ENCODE measurements at regions not wholly inside any gene's neighbourhood (a gene's known extent, or its start where the extent isn't known, plus 50 kb on each side); places are given as distances from the start of the nearest gene placed in this dataset.
"Not testable (repeated sequence)": the region's sequence is repeated elsewhere in the genome, so short reads cannot be mapped to it uniquely, and the experiment has no call there.

GRCh38 chr16:48059936-48060335, 95.9 kb downstream of the ABCC12 start:
- no peak for DNase-seq (ENCODE audit: low read depth)
- TF ChIP-seq CTCF (IDR thresholded peaks at IDR 0.05; ENCODE audit: insufficient read depth, low read depth, low read length, missing control alignments) = no peak
- H3K4me3 ChIP-seq (ENCODE audit: low read depth, low read length) = no peak overlapping the region

GRCh38 chr16:48059190-48059589, 96.6 kb downstream of the ABCC12 start:
- not testable (repeated sequence) for H3K4me3 ChIP-seq (ENCODE audit: low read depth, low read length); DNase-seq (ENCODE audit: low read depth)

GRCh38 chr16:48057048-48057447, 98.7 kb downstream of the ABCC12 start:
- no peak for DNase-seq (ENCODE audit: low read depth)
- no peak overlapping the region for H3K4me3 ChIP-seq (ENCODE audit: low read depth, low read length)
- TF ChIP-seq CTCF (IDR thresholded peaks at IDR 0.05; ENCODE audit: insufficient read depth, low read depth, low read length, missing control alignments) = no peak

GRCh38 chr16:48054881-48055601, 100.8 kb downstream of the ABCC12 start:
- H3K4me3 ChIP-seq (ENCODE audit: low read depth, low read length) = no peak overlapping the region
- peak; percentile 63 for DNase-seq (ENCODE audit: low read depth)
- peak; percentile 92 for TF ChIP-seq CTCF (IDR thresholded peaks at IDR 0.05; ENCODE audit: insufficient read depth, low read depth, low read length, missing control alignments)

- TF ChIP-seq CTCF (IDR thresholded peaks at IDR 0.05; ENCODE audit: insufficient read depth, low read depth, low read length, missing control alignments) = no peak
- H3K4me3 ChIP-seq (ENCODE audit: low read depth, low read length) = no peak overlapping the region
- no peak for DNase-seq (ENCODE audit: low read depth)
Observed at GRCh38 chr16:48053418-48053745, 102.4 kb downstream of the ABCC12 start.

- no peak for TF ChIP-seq CTCF (IDR thresholded peaks at IDR 0.05; ENCODE audit: insufficient read depth, low read depth, low read length, missing control alignments)
- no peak overlapping the region for H3K4me3 ChIP-seq (ENCODE audit: low read depth, low read length)
- no peak for DNase-seq (ENCODE audit: low read depth)
Observed at GRCh38 chr16:48052731-48053417, 102.9 kb downstream of the ABCC12 start.

GRCh38 chr16:48050871-48051270, 104.9 kb downstream of the ABCC12 start:
- DNase-seq (ENCODE audit: low read depth) = no peak
- no peak for TF ChIP-seq CTCF (IDR thresholded peaks at IDR 0.05; ENCODE audit: insufficient read depth, low read depth, low read length, missing control alignments)

More at GRCh38 chr16:48050871-48051270, 104.9 kb downstream of the ABCC12 start:
- no peak overlapping the region for H3K4me3 ChIP-seq (ENCODE audit: low read depth, low read length)
